HEK293T (cell line): ENCODE measurements at regions not wholly inside any gene's neighbourhood (a gene's known extent, or its start where the extent isn't known, plus 50 kb on each side); places are given as distances from the start of the nearest gene placed in this dataset.

Source experiments
- BHLHE40 ChIP-seq: fragments of 450-650 bp; IDR thresholded peaks from 2 replicates; pipeline ENCODE4 v1.6.1; 2016; ENCODE audit warnings: mild to moderate bottlenecking, moderate library complexity, borderline replicate concordance
- FOXK2 ChIP-seq: fragments of 450-650 bp; IDR thresholded peaks from 2 replicates; pipeline ENCODE4 v1.6.1; 2016; ENCODE audit warnings: mild to moderate bottlenecking
- LEF1 ChIP-seq: fragments of 450-650 bp; IDR thresholded peaks from 2 replicates; pipeline ENCODE4 v1.6.1; 2017; ENCODE audit warnings: mild to moderate bottlenecking, borderline replicate concordance
- NFRKB ChIP-seq: fragments of 450-650 bp; IDR thresholded peaks from 2 replicates; pipeline ENCODE4 v1.6.1; 2016; ENCODE audit warnings: mild to moderate bottlenecking, moderate library complexity
- SP1 ChIP-seq: fragments of 450-650 bp; IDR thresholded peaks from 2 replicates; pipeline ENCODE4 v1.6.1; 2017
- SUZ12 ChIP-seq: fragments of 450-650 bp; IDR thresholded peaks from 2 replicates; pipeline ENCODE4 v1.6.1; 2016; ENCODE audit warnings: mild to moderate bottlenecking
- TARDBP ChIP-seq: fragments of 450-650 bp; IDR thresholded peaks from 2 replicates; pipeline ENCODE4 v1.6.1; 2016
- TF ChIP-seq, protein P1 (sequence below): fragments of 450-650 bp; IDR thresholded peaks from 2 replicates; pipeline ENCODE4 v1.6.1; 2016

DNA sequence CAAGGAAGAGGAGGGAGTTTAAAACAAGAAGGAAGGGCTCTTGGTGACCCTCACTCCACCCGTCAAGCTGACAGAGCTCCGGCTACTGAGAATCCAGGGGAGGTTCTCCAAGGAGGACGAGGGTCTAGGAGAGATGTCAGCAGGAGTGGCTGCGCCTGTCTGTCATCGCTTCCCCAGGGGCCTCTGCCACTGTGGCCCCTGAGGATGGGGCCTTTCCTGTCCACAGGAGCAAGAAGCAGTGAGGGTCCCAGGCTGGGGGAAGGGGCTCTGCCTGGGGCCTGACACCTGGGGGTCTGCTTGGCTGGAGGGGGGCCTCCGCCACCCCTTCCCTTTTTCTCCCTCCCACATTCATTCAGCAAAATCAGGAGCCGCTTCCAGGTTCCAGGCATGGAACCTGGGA, 66.5 kb upstream of the TNRC6C start:
- no peak for TF ChIP-seq FOXK2
- no peak for TF ChIP-seq BHLHE40
- TF ChIP-seq NFRKB = no peak
- TF ChIP-seq LEF1 = no peak
- no peak for TF ChIP-seq SP1
- TF ChIP-seq, protein P1, sequence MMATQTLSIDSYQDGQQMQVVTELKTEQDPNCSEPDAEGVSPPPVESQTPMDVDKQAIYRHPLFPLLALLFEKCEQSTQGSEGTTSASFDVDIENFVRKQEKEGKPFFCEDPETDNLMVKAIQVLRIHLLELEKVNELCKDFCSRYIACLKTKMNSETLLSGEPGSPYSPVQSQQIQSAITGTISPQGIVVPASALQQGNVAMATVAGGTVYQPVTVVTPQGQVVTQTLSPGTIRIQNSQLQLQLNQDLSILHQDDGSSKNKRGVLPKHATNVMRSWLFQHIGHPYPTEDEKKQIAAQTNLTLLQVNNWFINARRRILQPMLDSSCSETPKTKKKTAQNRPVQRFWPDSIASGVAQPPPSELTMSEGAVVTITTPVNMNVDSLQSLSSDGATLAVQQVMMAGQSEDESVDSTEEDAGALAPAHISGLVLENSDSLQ = no peak
- no peak for TF ChIP-seq SUZ12
- TF ChIP-seq TARDBP = no peak
